ENCODE measurements at regions not wholly inside any gene's neighbourhood (a gene's known extent, or its start where the extent isn't known, plus 50 kb on each side); places are given as distances from the start of the nearest gene placed in this dataset.

DNA sequence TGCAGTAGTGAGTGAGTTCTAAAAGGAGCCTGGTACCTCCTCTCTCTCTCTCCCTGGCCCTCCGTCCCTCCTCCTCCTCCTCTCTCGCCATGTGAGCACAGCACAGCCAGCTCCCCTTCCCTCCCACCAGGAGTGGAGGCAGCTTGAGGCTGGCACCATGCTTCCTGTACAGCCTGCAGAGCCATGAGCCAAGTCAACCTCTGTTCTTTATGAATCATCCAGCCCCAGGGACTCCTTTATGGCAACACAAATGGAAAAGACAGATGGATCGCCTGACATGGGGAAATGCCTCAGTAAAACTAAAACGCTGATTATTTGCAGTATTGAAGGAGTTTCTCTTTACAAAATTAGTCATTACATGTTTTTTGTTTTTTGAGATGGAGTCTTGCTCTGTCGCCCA is 233.7 kb upstream of the ARID1B start:
- H3K4me3 ChIP-seq, result no peak overlapping the region
- intact Hi-C loops (cut with DNase I), result no loop called here
- TF ChIP-seq POLR2A (IDR thresholded peaks at IDR 0.05), result no peak
- TF ChIP-seq, protein P1, sequence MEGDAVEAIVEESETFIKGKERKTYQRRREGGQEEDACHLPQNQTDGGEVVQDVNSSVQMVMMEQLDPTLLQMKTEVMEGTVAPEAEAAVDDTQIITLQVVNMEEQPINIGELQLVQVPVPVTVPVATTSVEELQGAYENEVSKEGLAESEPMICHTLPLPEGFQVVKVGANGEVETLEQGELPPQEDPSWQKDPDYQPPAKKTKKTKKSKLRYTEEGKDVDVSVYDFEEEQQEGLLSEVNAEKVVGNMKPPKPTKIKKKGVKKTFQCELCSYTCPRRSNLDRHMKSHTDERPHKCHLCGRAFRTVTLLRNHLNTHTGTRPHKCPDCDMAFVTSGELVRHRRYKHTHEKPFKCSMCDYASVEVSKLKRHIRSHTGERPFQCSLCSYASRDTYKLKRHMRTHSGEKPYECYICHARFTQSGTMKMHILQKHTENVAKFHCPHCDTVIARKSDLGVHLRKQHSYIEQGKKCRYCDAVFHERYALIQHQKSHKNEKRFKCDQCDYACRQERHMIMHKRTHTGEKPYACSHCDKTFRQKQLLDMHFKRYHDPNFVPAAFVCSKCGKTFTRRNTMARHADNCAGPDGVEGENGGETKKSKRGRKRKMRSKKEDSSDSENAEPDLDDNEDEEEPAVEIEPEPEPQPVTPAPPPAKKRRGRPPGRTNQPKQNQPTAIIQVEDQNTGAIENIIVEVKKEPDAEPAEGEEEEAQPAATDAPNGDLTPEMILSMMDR (IDR thresholded peaks at IDR 0.05), result no peak
- H3K4me1 ChIP-seq, result no peaks in the 10 kb centered on the region
- WGBS (ENCODE audit: insufficient coverage, low coverage, low lambda C conversion rate, missing lambda C conversion rate), result 81% methylated on average over 3 of the region's 5 CpGs
- DNase-seq (no peak), ATAC-seq (no peak)
- no peaks in the 10 kb centered on the region for H3K36me3 ChIP-seq
- H3K27me3 ChIP-seq, result no peaks in the 10 kb centered on the region
- H3K27ac ChIP-seq, result no peak overlapping the region
- no peaks in the 10 kb centered on the region for H3K9me3 ChIP-seq

DNA sequence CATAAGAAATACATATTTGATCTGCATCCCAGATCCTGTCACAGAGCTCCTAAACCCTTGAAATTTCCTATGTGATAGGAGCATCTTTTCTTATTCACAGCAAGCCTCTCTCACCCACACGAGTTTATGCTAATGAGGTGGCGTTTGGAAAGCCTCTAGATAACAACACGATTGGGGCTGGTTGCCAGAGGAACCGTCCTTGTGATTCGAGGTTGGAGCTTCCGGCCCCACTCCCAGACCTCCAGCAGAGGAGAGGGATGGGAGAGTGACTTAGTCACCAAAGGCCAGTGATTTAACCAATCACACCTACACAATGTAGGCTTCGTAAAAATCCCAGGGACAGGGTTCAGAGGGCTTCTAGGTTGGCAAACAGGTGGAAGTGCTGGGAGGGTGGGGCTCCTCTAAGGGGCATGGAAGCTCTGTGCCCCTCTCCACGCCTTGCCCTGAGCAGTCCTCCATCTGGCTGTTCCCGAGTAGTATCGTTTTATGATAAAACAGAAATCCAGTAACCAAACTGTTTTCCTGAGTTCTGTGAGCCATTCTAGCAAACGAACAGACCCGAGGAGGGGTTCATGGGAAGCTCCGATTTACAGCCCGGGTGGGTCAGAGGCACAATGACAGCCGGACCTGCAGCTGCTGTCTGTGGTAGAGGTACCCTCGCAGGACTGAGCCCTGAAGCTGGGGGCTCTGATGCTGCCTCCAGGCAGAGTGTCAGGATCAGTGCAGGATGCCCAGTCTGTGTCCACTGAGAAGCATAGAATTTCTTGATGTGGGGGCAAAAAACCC is 238.1 kb upstream of the ARID1B start:
- DNase-seq (no peak), ATAC-seq (no peak)
- H3K9me3 ChIP-seq, result no peaks in the 10 kb centered on the region
- no peak overlapping the region for H3K4me3 ChIP-seq
- H3K27ac ChIP-seq, result no peak overlapping the region
- TF ChIP-seq, protein P1 (IDR thresholded peaks at IDR 0.05), result no peak
- TF ChIP-seq POLR2A (IDR thresholded peaks at IDR 0.05), result no peak
- H3K4me1 ChIP-seq, result no peaks in the 10 kb centered on the region
- intact Hi-C loops (cut with DNase I), result no loop called here
- no peaks in the 10 kb centered on the region for H3K27me3 ChIP-seq
- H3K36me3 ChIP-seq, result no peaks in the 10 kb centered on the region
- 50% methylated on average over 16 of the region's 16 CpGs for WGBS (ENCODE audit: insufficient coverage, low coverage, low lambda C conversion rate, missing lambda C conversion rate)

DNA sequence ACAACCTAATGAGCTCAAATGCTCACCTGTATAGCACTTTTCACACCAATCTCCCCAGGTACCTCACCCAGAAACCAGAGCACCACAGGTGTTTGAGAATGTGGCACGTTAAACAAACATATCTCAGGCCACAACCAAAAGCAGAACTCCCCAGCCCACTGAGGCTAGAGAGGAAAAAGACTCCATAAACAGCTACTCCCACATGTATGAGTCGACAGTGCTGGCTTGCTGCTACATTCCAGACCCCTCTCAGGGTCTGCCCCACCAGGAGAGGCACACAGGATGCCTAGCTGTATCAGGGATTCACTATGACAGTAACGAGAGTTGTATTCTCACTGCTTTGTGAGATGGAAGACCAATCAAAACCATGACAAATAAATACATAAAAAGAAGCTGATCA is 242.6 kb upstream of the ARID1B start:
- 35% methylated on average over 3 of the region's 3 CpGs for WGBS (ENCODE audit: insufficient coverage, low coverage, low lambda C conversion rate, missing lambda C conversion rate)

DNA sequence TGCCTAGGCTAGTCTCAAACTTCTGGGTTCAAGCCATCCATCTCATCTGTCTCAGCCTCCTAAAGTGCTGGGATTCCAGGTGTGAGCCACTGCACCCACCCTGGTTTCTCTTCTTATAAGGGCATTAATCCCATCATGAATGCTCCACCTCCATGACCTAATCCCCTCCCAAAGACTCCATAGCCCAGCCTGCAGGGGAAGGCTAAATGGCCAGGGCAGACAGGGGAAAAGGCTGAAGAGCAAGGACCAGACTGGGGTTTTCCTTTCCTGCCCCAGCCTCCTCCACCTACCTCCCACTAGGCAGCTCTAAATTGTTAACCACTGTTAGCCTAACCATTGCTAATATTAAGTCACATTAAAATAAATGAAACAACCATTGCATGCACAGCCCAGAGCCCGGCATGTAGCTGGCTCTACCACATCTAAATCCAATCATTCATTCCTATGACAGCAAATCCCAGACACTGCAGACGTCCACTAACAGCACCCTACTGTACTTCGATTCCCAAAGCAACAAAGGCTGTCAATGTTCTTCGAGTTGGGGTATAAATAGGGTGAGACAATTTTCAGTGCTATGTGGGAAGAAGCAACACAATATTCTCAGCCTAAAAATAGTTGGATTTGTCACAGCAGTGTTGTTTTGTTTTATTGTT is 243.2 kb upstream of the ARID1B start:
- Histone ChIP-seq H3K9me3 (no peaks in the 10 kb centered on the region), H3K27me3 (no peaks in the 10 kb centered on the region), H3K36me3 (no peaks in the 10 kb centered on the region), H3K4me3 (no peak overlapping the region), H3K4me1 (no peaks in the 10 kb centered on the region), H3K27ac (no peak overlapping the region)
- WGBS (ENCODE audit: insufficient coverage, low coverage, low lambda C conversion rate, missing lambda C conversion rate), result 57% methylated on average over 4 of the region's 4 CpGs
- intact Hi-C loops (cut with DNase I), result no loop called here
- TF ChIP-seq, protein P1 (IDR thresholded peaks at IDR 0.05), result no peak
- no peak for TF ChIP-seq POLR2A (IDR thresholded peaks at IDR 0.05)
- DNase-seq, result no peak
- ATAC-seq, result no peak

More for the DNA sequence above, 242.6 kb upstream of the ARID1B start:
- no peak overlapping the region for H3K4me3 ChIP-seq
- H3K4me1 ChIP-seq, result no peaks in the 10 kb centered on the region
- no peak for ATAC-seq
- H3K27ac ChIP-seq, result no peak overlapping the region
- no peak for DNase-seq
- no peaks in the 10 kb centered on the region for H3K9me3 ChIP-seq
- intact Hi-C loops (cut with DNase I), result no loop called here
- TF ChIP-seq, protein P1 (IDR thresholded peaks at IDR 0.05), result no peak
- no peak for TF ChIP-seq POLR2A (IDR thresholded peaks at IDR 0.05)
- H3K27me3 ChIP-seq, result no peaks in the 10 kb centered on the region
- H3K36me3 ChIP-seq, result no peaks in the 10 kb centered on the region
